ENCODE measurements at regions not wholly inside any gene's neighbourhood (a gene's known extent, or its start where the extent isn't known, plus 50 kb on each side); places are given as distances from the start of the nearest gene placed in this dataset.

DNA sequence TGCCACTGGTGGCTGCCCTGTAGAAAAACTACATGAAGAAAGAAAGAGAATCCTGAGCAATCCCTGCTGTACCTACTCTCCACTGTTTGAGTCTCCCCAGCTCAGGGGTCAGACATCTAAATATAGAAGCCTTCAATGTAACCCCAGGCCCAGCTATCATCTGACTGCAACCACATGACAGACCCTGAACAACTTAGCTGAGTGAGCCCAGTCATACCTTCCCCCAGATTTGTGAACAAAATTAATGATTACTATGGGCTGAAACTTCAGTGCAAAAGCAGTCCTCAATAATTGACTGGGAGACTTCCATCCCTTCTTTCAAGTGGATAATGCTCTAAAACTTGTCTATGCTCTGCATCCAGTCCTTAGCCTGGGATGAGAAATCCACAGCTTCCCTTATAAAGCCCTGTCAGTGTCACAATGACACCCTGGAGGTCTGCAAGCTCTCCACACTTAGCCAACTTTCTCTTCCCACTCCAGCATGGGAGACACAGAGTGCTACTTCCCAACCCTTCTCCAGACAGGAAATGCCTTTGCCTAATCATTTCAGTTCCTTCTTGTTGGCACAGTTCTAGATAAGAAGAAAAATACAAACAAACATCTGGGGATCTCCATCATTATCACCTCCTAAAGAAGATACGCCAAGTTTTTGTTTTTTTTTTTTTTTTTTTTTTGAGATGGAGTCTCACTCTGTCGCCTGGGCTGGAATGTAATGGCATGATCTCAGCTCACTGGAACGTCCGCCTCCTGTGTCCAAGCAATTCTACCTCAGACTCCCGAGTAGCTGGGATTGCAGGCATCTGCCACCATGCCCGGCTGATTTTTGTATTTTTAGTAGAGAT is 198.5 kb upstream of the GADL1 start:
- CTCF ChIA-PET: interaction anchor here (0.7 kb wide), 1 partner anchor 11 kb away, joined by 13 read pairs; no protein-coding TSS in a partner anchor
- H3F3A ChIP-seq (ENCODE audit: insufficient read depth, low read depth): no peaks in the 10 kb centered on the region
- intact Hi-C loops (cut with micrococcal nuclease; ENCODE audit: unreplicated experiment): no loop called here
- no peaks in the 10 kb centered on the region for H3K9me3 ChIP-seq (ENCODE audit: insufficient read depth, low read depth)
- no peaks in the 10 kb centered on the region for H3K79me2 ChIP-seq (ENCODE audit: low read depth)
- no peaks in the 10 kb centered on the region for H3K4me1 ChIP-seq (replicated peaks; ENCODE audit: insufficient read depth)
- TF ChIP-seq EZH2 (IDR thresholded peaks at IDR 0.05; ENCODE audit: low read depth) (no peak), CTCF (conservative IDR thresholded peaks at IDR 0.05) (no peak)
- no TSS peak for BruUV-seq (replicated peaks)
- no peak overlapping the region for H3K4me2 ChIP-seq
- H2AFZ ChIP-seq: no peak overlapping the region
- H4K20me1 ChIP-seq (ENCODE audit: insufficient read depth): no peaks in the 10 kb centered on the region
- no peak overlapping the region for H3K4me3 ChIP-seq
- peak in 1 of 2 experiments; percentile 7 for DNase-seq
- H3K36me3 ChIP-seq (ENCODE audit: low read depth): no peaks in the 10 kb centered on the region
- no peaks in the 10 kb centered on the region for H3K27me3 ChIP-seq (ENCODE audit: insufficient read depth, low read depth)
- no peaks in the 10 kb centered on the region for H3K9me2 ChIP-seq (ENCODE audit: insufficient read depth)
- H3K27ac ChIP-seq: no peak overlapping the region
- POLR2A ChIA-PET (ENCODE audit: unreplicated experiment): interaction anchor here (0.6 kb wide), 1 partner anchor 78 kb away, joined by 3 read pairs; no protein-coding TSS in a partner anchor

GRCh38 chr3:31093606-31094005 is 199.1 kb upstream of the GADL1 start:
- intact Hi-C loops (cut with micrococcal nuclease; ENCODE audit: unreplicated experiment): no loop called here
- no peaks in the 10 kb centered on the region for H3K27me3 ChIP-seq (ENCODE audit: insufficient read depth, low read depth)
- DNase-seq: no peak
- no peaks in the 10 kb centered on the region for H3K79me2 ChIP-seq (ENCODE audit: low read depth)
- no TSS peak for BruUV-seq (replicated peaks)
- H3K36me3 ChIP-seq (ENCODE audit: low read depth): no peaks in the 10 kb centered on the region
- TF ChIP-seq CTCF (conservative IDR thresholded peaks at IDR 0.05) (no peak), EZH2 (IDR thresholded peaks at IDR 0.05; ENCODE audit: low read depth) (no peak)
- no peak overlapping the region for H3K4me2 ChIP-seq
- H3F3A ChIP-seq (ENCODE audit: insufficient read depth, low read depth): no peaks in the 10 kb centered on the region
- H3K27ac ChIP-seq: no peak overlapping the region
- no peaks in the 10 kb centered on the region for H3K9me3 ChIP-seq (ENCODE audit: insufficient read depth, low read depth)
- POLR2A ChIA-PET (ENCODE audit: unreplicated experiment): interaction anchor here (0.6 kb wide), 1 partner anchor 78 kb away, joined by 3 read pairs; no protein-coding TSS in a partner anchor
- H4K20me1 ChIP-seq (ENCODE audit: insufficient read depth): no peaks in the 10 kb centered on the region
- no peak overlapping the region for H2AFZ ChIP-seq
- H3K4me3 ChIP-seq: no peak overlapping the region
- no peaks in the 10 kb centered on the region for H3K9me2 ChIP-seq (ENCODE audit: insufficient read depth)
- H3K4me1 ChIP-seq (replicated peaks; ENCODE audit: insufficient read depth): no peaks in the 10 kb centered on the region
- CTCF ChIA-PET: interaction anchor here (0.7 kb wide), 1 partner anchor 10 kb away, joined by 13 read pairs; no protein-coding TSS in a partner anchor

GRCh38 chr3:31094048-31094447 is 199.6 kb upstream of the GADL1 start:
- no peak overlapping the region for H3K4me2 ChIP-seq
- intact Hi-C loops (cut with micrococcal nuclease; ENCODE audit: unreplicated experiment): no loop called here
- CTCF ChIA-PET: no interaction called here

More at GRCh38 chr3:31094048-31094447, 199.6 kb upstream of the GADL1 start:
- Histone ChIP-seq H3F3A (ENCODE audit: insufficient read depth, low read depth) (no peaks in the 10 kb centered on the region), H4K20me1 (ENCODE audit: insufficient read depth) (no peaks in the 10 kb centered on the region), H3K9me2 (ENCODE audit: insufficient read depth) (no peaks in the 10 kb centered on the region), H3K79me2 (ENCODE audit: low read depth) (no peaks in the 10 kb centered on the region), H3K27me3 (ENCODE audit: insufficient read depth, low read depth) (no peaks in the 10 kb centered on the region), H3K4me1 (replicated peaks; ENCODE audit: insufficient read depth) (no peaks in the 10 kb centered on the region), H3K4me3 (no peak overlapping the region), H2AFZ (no peak overlapping the region), H3K27ac (no peak overlapping the region), H3K9me3 (ENCODE audit: insufficient read depth, low read depth) (no peaks in the 10 kb centered on the region), H3K36me3 (ENCODE audit: low read depth) (no peaks in the 10 kb centered on the region)
- POLR2A ChIA-PET (ENCODE audit: unreplicated experiment): no interaction called here
- no peak for DNase-seq
- TF ChIP-seq EZH2 (IDR thresholded peaks at IDR 0.05; ENCODE audit: low read depth) (no peak), CTCF (conservative IDR thresholded peaks at IDR 0.05) (no peak)
- no TSS peak for BruUV-seq (replicated peaks)
